ENCODE measurements at regions not wholly inside any gene's neighbourhood (a gene's known extent, or its start where the extent isn't known, plus 50 kb on each side); places are given as distances from the start of the nearest gene placed in this dataset.

DNA sequence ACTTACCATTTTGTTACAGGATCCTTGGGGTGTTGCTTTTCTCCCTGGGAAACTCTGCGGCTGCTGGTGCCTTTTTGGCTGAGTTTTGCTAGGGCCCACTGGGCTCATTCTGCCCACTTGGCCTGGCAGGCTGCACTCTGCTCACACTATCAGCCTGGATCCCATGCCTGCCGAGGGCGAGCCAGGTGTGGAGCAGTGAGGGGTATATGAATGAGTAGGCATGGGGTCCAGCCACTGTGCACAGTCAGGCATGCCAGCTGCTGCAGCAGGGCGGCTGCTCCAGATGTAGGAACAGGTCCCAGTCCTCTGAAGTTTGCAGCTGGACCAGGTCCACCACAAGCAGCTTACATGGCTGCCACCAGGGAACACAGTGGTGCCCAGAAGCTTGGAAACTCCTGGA is 136.4 kb upstream of the CNTN3 start:
- TF ChIP-seq EZH2 (IDR thresholded peaks at IDR 0.05; ENCODE audit: borderline replicate concordance, low read length) = no peak
- TF ChIP-seq, protein P1, sequence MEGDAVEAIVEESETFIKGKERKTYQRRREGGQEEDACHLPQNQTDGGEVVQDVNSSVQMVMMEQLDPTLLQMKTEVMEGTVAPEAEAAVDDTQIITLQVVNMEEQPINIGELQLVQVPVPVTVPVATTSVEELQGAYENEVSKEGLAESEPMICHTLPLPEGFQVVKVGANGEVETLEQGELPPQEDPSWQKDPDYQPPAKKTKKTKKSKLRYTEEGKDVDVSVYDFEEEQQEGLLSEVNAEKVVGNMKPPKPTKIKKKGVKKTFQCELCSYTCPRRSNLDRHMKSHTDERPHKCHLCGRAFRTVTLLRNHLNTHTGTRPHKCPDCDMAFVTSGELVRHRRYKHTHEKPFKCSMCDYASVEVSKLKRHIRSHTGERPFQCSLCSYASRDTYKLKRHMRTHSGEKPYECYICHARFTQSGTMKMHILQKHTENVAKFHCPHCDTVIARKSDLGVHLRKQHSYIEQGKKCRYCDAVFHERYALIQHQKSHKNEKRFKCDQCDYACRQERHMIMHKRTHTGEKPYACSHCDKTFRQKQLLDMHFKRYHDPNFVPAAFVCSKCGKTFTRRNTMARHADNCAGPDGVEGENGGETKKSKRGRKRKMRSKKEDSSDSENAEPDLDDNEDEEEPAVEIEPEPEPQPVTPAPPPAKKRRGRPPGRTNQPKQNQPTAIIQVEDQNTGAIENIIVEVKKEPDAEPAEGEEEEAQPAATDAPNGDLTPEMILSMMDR (IDR thresholded peaks at IDR 0.05; ENCODE audit: low read length) = no peak

All from OCI-LY1 (cell line).